GM12872 (cell line): ENCODE measurements at regions not wholly inside any gene's neighbourhood (a gene's known extent, or its start where the extent isn't known, plus 50 kb on each side); places are given as distances from the start of the nearest gene placed in this dataset.

Source experiments
- CTCF ChIP-seq: IDR thresholded peaks from 3 replicates; pipeline ENCODE4 v1.5.1; 2011; ENCODE audit warnings: low read depth, mild to moderate bottlenecking, low read length, moderate library complexity; ENCODE audit not compliant: insufficient read depth

DNA sequence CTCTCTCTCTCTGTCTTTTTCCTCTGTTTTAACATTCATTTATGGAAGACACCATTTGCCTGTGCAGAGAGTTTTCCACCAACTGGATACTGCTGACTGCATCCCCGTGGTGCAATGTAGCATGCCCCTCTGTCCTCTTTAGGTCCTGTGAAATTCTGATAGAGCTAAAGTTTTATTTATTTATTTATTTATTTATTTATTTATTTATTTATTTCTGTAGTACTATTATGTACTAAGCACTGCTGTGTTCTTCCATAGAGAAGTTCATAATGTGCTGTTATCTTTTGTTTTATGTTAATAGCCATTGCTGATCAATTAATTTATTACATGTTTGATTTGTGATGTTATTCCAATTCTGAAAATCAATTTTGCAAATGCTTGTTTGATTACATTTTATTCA, 749.9 kb downstream of the ZBBX start:
- no peak for TF ChIP-seq CTCF

DNA sequence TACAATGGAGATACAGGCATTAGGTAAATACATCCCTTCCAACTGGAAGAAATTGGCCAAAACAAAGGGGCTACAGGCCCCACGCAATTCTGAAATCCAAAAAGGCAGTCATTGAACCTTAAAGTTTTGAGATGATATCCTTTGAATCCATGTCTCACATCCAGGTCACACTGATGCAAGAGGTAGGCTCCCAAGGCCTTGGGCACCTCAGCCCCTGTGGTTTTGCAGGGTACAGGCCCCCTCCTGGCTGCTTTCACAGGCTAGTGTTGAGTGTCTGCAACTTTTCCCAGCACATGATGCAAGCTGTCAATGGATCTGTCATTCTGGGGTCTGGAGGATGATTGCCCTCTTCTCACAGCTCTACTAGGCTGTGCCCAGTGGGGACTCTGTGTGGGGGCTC, 766.7 kb downstream of the ZBBX start:
- no peak for TF ChIP-seq CTCF

DNA sequence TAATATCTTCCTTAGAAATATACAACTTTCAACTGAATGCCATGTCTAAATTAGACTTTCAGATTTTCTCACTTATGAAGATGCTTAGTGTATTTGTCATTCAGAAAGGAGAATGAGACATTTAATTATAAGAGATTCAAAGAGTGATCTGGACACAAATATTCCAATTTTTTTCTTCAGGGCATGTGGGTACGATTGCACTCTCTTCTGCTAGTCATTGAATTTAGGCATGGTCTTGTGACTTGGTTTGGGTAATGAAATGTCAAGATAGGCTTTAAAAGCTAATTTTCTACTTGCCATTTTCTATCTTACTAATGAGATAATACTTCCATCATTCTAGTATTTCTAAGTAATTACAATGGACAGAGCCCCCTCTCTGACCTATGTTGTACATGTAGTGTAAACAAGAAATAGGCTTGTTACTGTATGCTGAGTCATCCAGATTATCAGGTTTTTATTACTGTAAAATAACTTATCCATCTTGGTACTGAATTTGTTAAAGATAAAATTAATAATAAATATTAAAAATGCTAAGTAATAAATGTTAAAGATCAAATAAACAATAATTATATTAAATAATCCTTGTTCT, 770.8 kb upstream of the BCHE start:
- TF ChIP-seq CTCF, result no peak

GRCh38 chr3:166606988-166607387, 769.8 kb upstream of the BCHE start:
- TF ChIP-seq CTCF, result no peak

- TF ChIP-seq CTCF, result no peak
Measured at GRCh38 chr3:166593776-166594175, 756.6 kb upstream of the BCHE start.

- TF ChIP-seq CTCF, result no peak
Measured at GRCh38 chr3:166582236-166582635, 745.0 kb upstream of the BCHE start.

DNA sequence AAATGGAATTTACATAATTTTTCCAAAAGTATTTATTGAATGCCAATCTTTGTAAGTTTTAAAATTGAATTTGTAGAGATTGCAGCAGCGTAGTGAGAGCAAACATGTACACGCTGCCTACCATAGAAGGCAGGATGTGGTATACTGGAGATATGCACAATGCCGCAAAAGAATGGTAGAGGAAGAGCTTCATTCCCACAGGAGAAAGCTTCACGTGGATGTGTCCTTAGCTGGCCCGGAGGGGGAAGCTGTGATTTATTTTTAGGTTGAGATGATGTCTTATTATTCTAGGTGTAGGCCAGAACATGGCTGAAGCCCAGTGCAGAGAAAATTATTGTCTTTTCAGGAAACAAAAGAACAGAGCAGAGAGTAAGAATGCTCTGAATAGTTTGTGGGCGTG, 743.3 kb upstream of the BCHE start:
- TF ChIP-seq CTCF, result no peak
